K562 (cell line): ENCODE measurements at regions not wholly inside any gene's neighbourhood (a gene's known extent, or its start where the extent isn't known, plus 50 kb on each side); places are given as distances from the start of the nearest gene placed in this dataset.

Experiments used
- ATAC-seq: fragments of 200-7000 bp; cut with Tn5 transposase; 3 replicates; pipeline ENCODE4 v1.9.1; 2020; ENCODE audit warnings: moderate library complexity
- BruUV-seq: library from RNA; stranded (reverse); fragments of 400-500 nt; replicated peaks from 2 replicates; lab custom pipeline; 2021; lab: Mats Ljungman, UMichigan
- CTCF ChIA-PET: fragments of 300-600 bp; formaldehyde crosslinking; extraction: SDS; loops from one replicate; lab custom pipeline; 2021; ENCODE audit warnings: low intra/inter-chr PET ratio; lab: Yijun Ruan, JAX
- POLR2A ChIA-PET: fragments of 300-600, 350-650 bp; sonication (Branson Sonifier 250); formaldehyde crosslinking; extraction: SDS; loops from one replicate; lab custom pipeline; 2021; ENCODE audit warnings: antibody characterized with exemption, inconsistent platforms; lab: Yijun Ruan, JAX
- DNase-seq, 4 experiments: peaks; one replicate each; pipeline versions ENCODE4 v3.0.0 to v3.0.0-alpha.2; 2011 to 2018; ENCODE audit warnings: low spot score in 3 of 4, mixed read lengths in 3 of 4; ENCODE audit errors: extremely low read depth in 1 of 4
- FAIRE-seq: peaks from 2 replicates; lab custom pipeline; 2011; peaks lifted over from hg19 to GRCh38; lab: Jason Lieb, UNC
- H2AFZ ChIP-seq: 2 replicates; pipeline ENCODE4 v1.6.0; 2011; ENCODE audit warnings: low read depth, low read length, control low read depth, inconsistent platforms
- H3K27ac ChIP-seq: fragments of 200-600 bp; 3 replicates; pipeline ENCODE4 v1.8.0; 2011; ENCODE audit warnings: low read depth, mild to moderate bottlenecking, control low read depth, inconsistent platforms, low read length, moderate library complexity, mixed read lengths; ENCODE audit errors: extremely low read depth
- H3K27me3 ChIP-seq, 2 experiments: fragments of 300-600 bp in 1 of 2; 2 replicates in 1 of 2; 3 replicates in 1 of 2; pipeline versions ENCODE4 v1.6.0 to v1.8.0; 2011; ENCODE audit warnings: inconsistent platforms in 2 of 2, low read length in 2 of 2, mild to moderate bottlenecking in 1 of 2, mixed read lengths in 1 of 2, moderate library complexity in 1 of 2; ENCODE audit not compliant: control insufficient read depth in 2 of 2, insufficient read depth in 2 of 2
- H3K36me3 ChIP-seq: fragments of 300-600 bp; 3 replicates; pipeline ENCODE4 v1.8.0; 2011; ENCODE audit warnings: mild to moderate bottlenecking, low read length, inconsistent platforms; ENCODE audit not compliant: control insufficient read depth, insufficient read depth
- H3K4me1 ChIP-seq, 2 experiments: fragments of 200-600 bp in 1 of 2; replicated peaks in 1 of 2; 2 replicates in 1 of 2; 3 replicates in 1 of 2; pipeline versions ENCODE4 v1.5.1 to v1.8.0; 2011; ENCODE audit warnings: inconsistent platforms in 2 of 2, low read length in 2 of 2, mild to moderate bottlenecking in 1 of 2, mixed read lengths in 1 of 2, moderate library complexity in 1 of 2; ENCODE audit not compliant: control insufficient read depth in 2 of 2, insufficient read depth in 2 of 2
- H3K4me2 ChIP-seq: 2 replicates; pipeline ENCODE4 v1.6.1; 2011; ENCODE audit warnings: low read length, control low read depth, inconsistent platforms, mixed read lengths; ENCODE audit not compliant: insufficient read depth
- H3K4me3 ChIP-seq: fragments of 200-600 bp; sonication (generic), shearing (Covaris generic); 2 replicates; pipeline ENCODE4 v1.5.1; 2016; ENCODE audit warnings: control low read depth, inconsistent platforms
- H3K79me2 ChIP-seq: fragments of 200-600 bp; 3 replicates; pipeline ENCODE4 v1.8.0; 2011; ENCODE audit warnings: low read length, inconsistent platforms; ENCODE audit not compliant: control insufficient read depth, insufficient read depth
- H3K9ac ChIP-seq, 2 experiments: 2 replicates each; pipeline versions ENCODE4 v1.6.0 to v1.6.1; 2011; ENCODE audit warnings: low read depth in 2 of 2, low read length in 2 of 2, control low read depth in 1 of 2, inconsistent platforms in 1 of 2, mild to moderate bottlenecking in 1 of 2, mixed read lengths in 1 of 2; ENCODE audit not compliant: insufficient read depth in 1 of 2
- H3K9me1 ChIP-seq: one replicate; pipeline ENCODE4 v1.6.0; 2011; ENCODE audit warnings: inconsistent platforms, mild to moderate bottlenecking, low read length, moderate library complexity; ENCODE audit not compliant: control insufficient read depth, insufficient read depth
- H3K9me3 ChIP-seq: replicated peaks from 2 replicates; pipeline ENCODE4 v1.5.1; 2011; ENCODE audit warnings: low read depth, low read length, inconsistent platforms; ENCODE audit not compliant: control insufficient read depth, insufficient read depth
- H4K20me1 ChIP-seq: replicated peaks from 2 replicates; pipeline ENCODE4 v1.6.1; 2011; ENCODE audit warnings: low read length, inconsistent platforms, mixed read lengths; ENCODE audit not compliant: control insufficient read depth, insufficient read depth
- ELF2 ChIP-seq: fragments of 250-450 bp; sonication (Bioruptor Pico); IDR thresholded peaks from 2 replicates; pipeline ENCODE4 v1.5.0; 2021; ENCODE audit warnings: mild to moderate bottlenecking
- ETS2 ChIP-seq: IDR thresholded peaks from 2 replicates; pipeline ENCODE4 v1.6.1; 2016; ENCODE audit warnings: borderline replicate concordance, missing genetic modification characterization, mild to moderate bottlenecking, moderate library complexity, missing compliant biosample characterization; ENCODE audit not compliant: poor library complexity, severe bottlenecking
- MYNN ChIP-seq, 2 experiments: sonication (generic); formaldehyde crosslinking in 1 of 2; IDR thresholded peaks; 2 replicates each; pipeline versions ENCODE4 v1.5.0 to v1.6.1; 2016 to 2020; ENCODE audit warnings: antibody characterized with exemption in 1 of 2, missing genetic modification reagents in 1 of 2
- NR2F6 ChIP-seq: fragments of 450-650 bp; formaldehyde crosslinking; IDR thresholded peaks from 2 replicates; pipeline ENCODE4 v1.4.0; 2020; ENCODE audit warnings: mild to moderate bottlenecking
- ZNF41 ChIP-seq: fragments of 250-450 bp; sonication (Bioruptor Pico); conservative IDR thresholded peaks from 2 replicates; pipeline ENCODE4 v1.4.0; 2020; ENCODE audit warnings: mild to moderate bottlenecking
- ZNF668 ChIP-seq: fragments of 250-450 bp; sonication (Bioruptor Pico); IDR thresholded peaks from 2 replicates; pipeline ENCODE4 v1.8.0; 2022; ENCODE audit warnings: mild to moderate bottlenecking, inconsistent platforms
- WGBS: fragments of 100-300 bp; shearing (Covaris generic); methylation state at CpG from one replicate; pipeline ENCODE4 v1.1.6; 2016; ENCODE audit warnings: low coverage, mixed read lengths; ENCODE audit not compliant: insufficient coverage; ENCODE audit errors: missing lambda C conversion rate; 5-methylcytosine and 5-hydroxymethylcytosine counted together
- in situ Hi-C: fragments of 300-500 bp; cut with MboI; formaldehyde crosslinking; loops from 4 replicates; pipeline ENCODE4 v1.15.0; 2018; ENCODE audit warnings: inconsistent platforms, mixed read lengths
- intact Hi-C: fragments of 100-400 bp; cut with micrococcal nuclease; formaldehyde crosslinking; loops from 2 replicates; pipeline ENCODE4 v1.14.2; 2022

GRCh38 chr5:93069276-93069675 lies 511.7 kb downstream of the NR2F1-AS1 start:
- POLR2A ChIA-PET: no interaction called here
- no peak overlapping the region for H3K9ac ChIP-seq
- H3K36me3 ChIP-seq: no peaks in the 10 kb centered on the region
- ATAC-seq (no peak), DNase-seq (no peak)
- H3K4me3 ChIP-seq: no peak overlapping the region
- no TSS peak for BruUV-seq
- no peaks in the 10 kb centered on the region for H3K9me1 ChIP-seq
- no peak for TF ChIP-seq ELF2 (CRISPR knock-in tag)
- TF ChIP-seq ETS2: no peak
- TF ChIP-seq, all 486 proteins: peak for 0
- H2AFZ ChIP-seq: no peak overlapping the region
- no peaks in the 10 kb centered on the region for H3K79me2 ChIP-seq
- in situ Hi-C loops (no loop called here), intact Hi-C loops (no loop called here)
- no peak for FAIRE-seq
- 5% methylated on average over 2 of the region's 2 CpGs for WGBS
- CTCF ChIA-PET: no interaction called here
- H3K4me2 ChIP-seq: no peak overlapping the region
- H3K27ac ChIP-seq: no peak overlapping the region
- H3K9me3 ChIP-seq: no peaks in the 10 kb centered on the region
- H4K20me1 ChIP-seq: no peaks in the 10 kb centered on the region
- no peaks in the 10 kb centered on the region for H3K27me3 ChIP-seq
- no peaks in the 10 kb centered on the region for H3K4me1 ChIP-seq

- no peak for TF ChIP-seq MYNN (IDR thresholded peaks at IDR 0.05)
- no peak for TF ChIP-seq MYNN (CRISPR knock-in tag; IDR thresholded peaks at IDR 0.05)
- no peak for TF ChIP-seq ZNF41
- no peak for TF ChIP-seq ZNF668
- no peak for TF ChIP-seq NR2F6 (CRISPR knock-in tag)
- no peaks in the 10 kb centered on the region for H3K9me1 ChIP-seq
- no peak overlapping the region for H3K27ac ChIP-seq
- no peak overlapping the region for H3K4me3 ChIP-seq
- no TSS peak for BruUV-seq
- H2AFZ ChIP-seq: no peak overlapping the region
- no peak for FAIRE-seq
- CTCF ChIA-PET: no interaction called here
- H3K9ac ChIP-seq: no peak overlapping the region
- no peaks in the 10 kb centered on the region for H3K36me3 ChIP-seq
- 0% methylated on average over 1 of the region's 1 CpG for WGBS
- no peaks in the 10 kb centered on the region for H4K20me1 ChIP-seq
- no peaks in the 10 kb centered on the region; the same call in 1 of the 2 replicates for H3K9me3 ChIP-seq
- H3K79me2 ChIP-seq: no peaks in the 10 kb centered on the region
- in situ Hi-C loops (no loop called here), intact Hi-C loops (no loop called here)
- POLR2A ChIA-PET: no interaction called here
- no peak for DNase-seq
- no peak for ATAC-seq
- H3K4me1 ChIP-seq: no peaks in the 10 kb centered on the region
- no peaks in the 10 kb centered on the region for H3K27me3 ChIP-seq
- no peak overlapping the region for H3K4me2 ChIP-seq
Measured at GRCh38 chr5:93062548-93062947, 518.5 kb downstream of the NR2F1-AS1 start.
